ENCODE measurements at regions not wholly inside any gene's neighbourhood (a gene's known extent, or its start where the extent isn't known, plus 50 kb on each side); places are given as distances from the start of the nearest gene placed in this dataset.
A peak's percentile ranks its signal among the peaks of the same experiment; 100 is the strongest.

DNA sequence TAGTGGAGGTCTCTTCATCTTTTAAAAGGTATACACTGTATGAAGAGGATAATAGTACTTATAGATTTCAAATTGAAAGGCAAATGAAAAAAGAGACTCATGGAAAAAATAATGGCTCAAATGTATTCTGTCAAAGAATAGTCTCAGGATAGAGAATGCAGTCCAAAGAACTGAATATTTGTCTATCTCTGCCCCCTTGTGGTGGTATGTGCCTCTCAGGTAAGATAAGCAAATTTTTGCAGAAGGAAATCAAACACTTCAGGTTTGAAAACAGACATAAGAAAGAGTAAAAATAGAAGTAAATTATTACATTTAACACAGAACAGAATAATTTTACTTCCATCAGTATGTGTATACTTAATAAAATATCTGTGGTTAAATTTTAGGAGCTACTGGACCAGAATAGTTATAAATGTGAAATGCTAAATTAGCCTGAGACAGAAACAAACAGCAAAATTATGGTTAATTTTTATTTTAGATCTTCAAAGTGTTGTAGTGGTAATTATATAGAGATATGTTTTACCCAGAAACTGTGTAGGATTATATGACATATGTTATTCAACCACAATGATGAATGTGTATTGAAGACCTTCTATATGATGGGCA lies 164.4 kb upstream of the PALMD start (continued):
- TF ChIP-seq, protein P1, sequence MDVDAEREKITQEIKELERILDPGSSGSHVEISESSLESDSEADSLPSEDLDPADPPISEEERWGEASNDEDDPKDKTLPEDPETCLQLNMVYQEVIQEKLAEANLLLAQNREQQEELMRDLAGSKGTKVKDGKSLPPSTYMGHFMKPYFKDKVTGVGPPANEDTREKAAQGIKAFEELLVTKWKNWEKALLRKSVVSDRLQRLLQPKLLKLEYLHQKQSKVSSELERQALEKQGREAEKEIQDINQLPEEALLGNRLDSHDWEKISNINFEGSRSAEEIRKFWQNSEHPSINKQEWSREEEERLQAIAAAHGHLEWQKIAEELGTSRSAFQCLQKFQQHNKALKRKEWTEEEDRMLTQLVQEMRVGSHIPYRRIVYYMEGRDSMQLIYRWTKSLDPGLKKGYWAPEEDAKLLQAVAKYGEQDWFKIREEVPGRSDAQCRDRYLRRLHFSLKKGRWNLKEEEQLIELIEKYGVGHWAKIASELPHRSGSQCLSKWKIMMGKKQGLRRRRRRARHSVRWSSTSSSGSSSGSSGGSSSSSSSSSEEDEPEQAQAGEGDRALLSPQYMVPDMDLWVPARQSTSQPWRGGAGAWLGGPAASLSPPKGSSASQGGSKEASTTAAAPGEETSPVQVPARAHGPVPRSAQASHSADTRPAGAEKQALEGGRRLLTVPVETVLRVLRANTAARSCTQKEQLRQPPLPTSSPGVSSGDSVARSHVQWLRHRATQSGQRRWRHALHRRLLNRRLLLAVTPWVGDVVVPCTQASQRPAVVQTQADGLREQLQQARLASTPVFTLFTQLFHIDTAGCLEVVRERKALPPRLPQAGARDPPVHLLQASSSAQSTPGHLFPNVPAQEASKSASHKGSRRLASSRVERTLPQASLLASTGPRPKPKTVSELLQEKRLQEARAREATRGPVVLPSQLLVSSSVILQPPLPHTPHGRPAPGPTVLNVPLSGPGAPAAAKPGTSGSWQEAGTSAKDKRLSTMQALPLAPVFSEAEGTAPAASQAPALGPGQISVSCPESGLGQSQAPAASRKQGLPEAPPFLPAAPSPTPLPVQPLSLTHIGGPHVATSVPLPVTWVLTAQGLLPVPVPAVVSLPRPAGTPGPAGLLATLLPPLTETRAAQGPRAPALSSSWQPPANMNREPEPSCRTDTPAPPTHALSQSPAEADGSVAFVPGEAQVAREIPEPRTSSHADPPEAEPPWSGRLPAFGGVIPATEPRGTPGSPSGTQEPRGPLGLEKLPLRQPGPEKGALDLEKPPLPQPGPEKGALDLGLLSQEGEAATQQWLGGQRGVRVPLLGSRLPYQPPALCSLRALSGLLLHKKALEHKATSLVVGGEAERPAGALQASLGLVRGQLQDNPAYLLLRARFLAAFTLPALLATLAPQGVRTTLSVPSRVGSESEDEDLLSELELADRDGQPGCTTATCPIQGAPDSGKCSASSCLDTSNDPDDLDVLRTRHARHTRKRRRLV (CRISPR knock-in tag; IDR thresholded peaks at IDR 0.05) = no peak
- TF ChIP-seq SMC3 (IDR thresholded peaks at IDR 0.05; ENCODE audit: low read length) = peak; percentile 89
- TF ChIP-seq FOXK1 (CRISPR knock-in tag; IDR thresholded peaks at IDR 0.05; ENCODE audit: borderline replicate concordance, low read depth) = no peak
- no peak for TF ChIP-seq FOXA1 (IDR thresholded peaks at IDR 0.05)
- no peak for TF ChIP-seq FOXA1 (CRISPR knock-in tag; IDR thresholded peaks at IDR 0.05)
- no peak for TF ChIP-seq ZNF816 (CRISPR knock-in tag; IDR thresholded peaks at IDR 0.05; ENCODE audit: borderline replicate concordance)
- TF ChIP-seq SNRNP70 (IDR thresholded peaks at IDR 0.05; ENCODE audit: low read depth, low read length) = no peak
- 0 out of 2 replicates have a peak, but pooled peaks have one; percentile 10 for TF ChIP-seq ZNF652 (CRISPR knock-in tag; IDR thresholded peaks at IDR 0.05; ENCODE audit: borderline replicate concordance, low read depth)

DNA sequence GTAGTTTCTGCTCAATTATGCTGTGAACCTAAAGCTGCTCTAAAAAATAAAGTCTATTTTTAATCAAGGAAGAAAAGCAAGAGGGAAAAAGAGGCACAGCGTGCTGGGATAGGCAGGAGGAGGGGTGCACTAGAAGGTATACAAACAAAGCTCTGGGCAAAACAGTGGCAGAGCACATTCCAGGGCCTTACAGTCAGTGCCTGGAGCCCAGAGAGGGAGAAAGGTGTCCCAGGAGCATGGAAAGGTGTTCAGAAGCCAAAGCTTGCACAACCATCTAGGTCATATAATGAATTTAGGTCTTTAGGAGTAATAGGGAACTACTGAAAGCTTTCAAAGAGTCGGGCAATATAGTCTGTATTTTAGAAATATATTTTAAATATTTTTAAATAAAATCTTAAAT lies 163.6 kb upstream of the PALMD start:
- Histone ChIP-seq H3K9ac (ENCODE audit: insufficient read depth, low read depth, low read length) (no peak overlapping the region), H3K36me3 (replicated peaks in 1 of 2; ENCODE audit: control insufficient read depth in 1 of 2, insufficient read depth in 2 of 2, low read length in 2 of 2) (no peaks in the 10 kb centered on the region), H3K4me2 (ENCODE audit: low read depth, low read length) (no peak overlapping the region), H3K79me2 (ENCODE audit: insufficient read depth, low read length) (no peaks in the 10 kb centered on the region), H3K27me3 (ENCODE audit: control insufficient read depth in 1 of 2, insufficient read depth in 2 of 2, low read length in 2 of 2) (no peaks in the 10 kb centered on the region), H2AFZ (ENCODE audit: low read length) (no peak overlapping the region), H3K27ac (ENCODE audit: extremely low read length, insufficient read depth, low read length) (no peak overlapping the region), H3K4me3 (replicated peaks in 1 of 3; ENCODE audit: insufficient read depth in 1 of 3, low read depth in 2 of 3, low read length in 3 of 3) (no peak overlapping the region), H3K4me1 (ENCODE audit: insufficient read depth, low read length) (no peaks in the 10 kb centered on the region), H4K20me1 (ENCODE audit: insufficient read depth, low read length) (no peaks in the 10 kb centered on the region), H3K9me3 (ENCODE audit: low read length) (no peaks in the 10 kb centered on the region)
- intact Hi-C loops (cut with micrococcal nuclease; ENCODE audit: unreplicated experiment) (no loop called here), in situ Hi-C loops (cut with HindIII; ENCODE audit: extremely low pct_ligation_motif_present, low pct_unique_long_range_greater_than_20kb) (loop anchor here (10.0 kb wide), 1 partner anchor 307 kb away; no protein-coding TSS in a partner anchor)
- no peak for ATAC-seq
- FAIRE-seq = no peak
- ChIA-PET CTCF (ENCODE audit: low intra/inter-chr PET ratio, low total read pairs) (interaction anchor here (1.7 to 2.8 kb wide), 3 partner anchors 45 to 302 kb away, joined by 6 to 16 read pairs (median 7); no protein-coding TSS in a partner anchor), POLR2A (no interaction called here)
- no TSS peak for BruUV-seq (replicated peaks)
- DNase-seq (ENCODE audit: low spot score) = no peak
- WGBS (ENCODE audit: low lambda C conversion rate) = 5% methylated on average over 2 of the region's 2 CpGs
- TF ChIP-seq, protein P2, sequence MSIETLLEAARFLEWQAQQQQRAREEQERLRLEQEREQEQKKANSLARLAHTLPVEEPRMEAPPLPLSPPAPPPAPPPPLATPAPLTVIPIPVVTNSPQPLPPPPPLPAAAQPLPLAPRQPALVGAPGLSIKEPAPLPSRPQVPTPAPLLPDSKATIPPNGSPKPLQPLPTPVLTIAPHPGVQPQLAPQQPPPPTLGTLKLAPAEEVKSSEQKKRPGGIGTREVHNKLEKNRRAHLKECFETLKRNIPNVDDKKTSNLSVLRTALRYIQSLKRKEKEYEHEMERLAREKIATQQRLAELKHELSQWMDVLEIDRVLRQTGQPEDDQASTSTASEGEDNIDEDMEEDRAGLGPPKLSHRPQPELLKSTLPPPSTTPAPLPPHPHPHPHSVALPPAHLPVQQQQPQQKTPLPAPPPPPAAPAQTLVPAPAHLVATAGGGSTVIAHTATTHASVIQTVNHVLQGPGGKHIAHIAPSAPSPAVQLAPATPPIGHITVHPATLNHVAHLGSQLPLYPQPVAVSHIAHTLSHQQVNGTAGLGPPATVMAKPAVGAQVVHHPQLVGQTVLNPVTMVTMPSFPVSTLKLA (IDR thresholded peaks at IDR 0.05) = no peak
- no peak for TF ChIP-seq ZNF550 (CRISPR knock-in tag; IDR thresholded peaks at IDR 0.05; ENCODE audit: borderline replicate concordance)
- no peak for TF ChIP-seq EP300 (IDR thresholded peaks at IDR 0.05; ENCODE audit: low read depth in 2 of 2, low read length in 2 of 2)
- no peak for TF ChIP-seq EP300 (CRISPR knock-in tag; IDR thresholded peaks at IDR 0.05; ENCODE audit: borderline replicate concordance)
- TF ChIP-seq SSRP1 (CRISPR knock-in tag; IDR thresholded peaks at IDR 0.05) = no peak
- TF ChIP-seq ZBTB7A (CRISPR knock-in tag; IDR thresholded peaks at IDR 0.05) = no peak
- TF ChIP-seq KAT7 (CRISPR knock-in tag; IDR thresholded peaks at IDR 0.05; ENCODE audit: borderline replicate concordance) = no peak
- no peak for TF ChIP-seq KLF11 (CRISPR knock-in tag; IDR thresholded peaks at IDR 0.05)
- no peak for TF ChIP-seq GATAD2A (CRISPR knock-in tag; IDR thresholded peaks at IDR 0.05)
